Endothelial cell (in vitro differentiated cells): ENCODE measurements at regions not wholly inside any gene's neighbourhood (a gene's known extent, or its start where the extent isn't known, plus 50 kb on each side); places are given as distances from the start of the nearest gene placed in this dataset.

Experiments used
- DNase-seq: peaks from one replicate; pipeline ENCODE4 v3.0.0; 2021; ENCODE audit warnings: low spot score
- H3K27ac Mint-ChIP-seq: one replicate; pipeline ENCODE4 v1.8.0; 2021; ENCODE audit warnings: mixed read lengths, inconsistent platforms; ENCODE audit not compliant: unreplicated experiment
- H3K27me3 Mint-ChIP-seq: one replicate; pipeline ENCODE4 v1.8.0; 2021; ENCODE audit warnings: mild to moderate bottlenecking, moderate library complexity, mixed read lengths, inconsistent platforms; ENCODE audit not compliant: unreplicated experiment
- H3K36me3 Mint-ChIP-seq: one replicate; pipeline ENCODE4 v1.8.0; 2021; ENCODE audit warnings: mild to moderate bottlenecking, low read depth, mixed read lengths, inconsistent platforms; ENCODE audit not compliant: unreplicated experiment
- H3K4me1 Mint-ChIP-seq: one replicate; pipeline ENCODE4 v1.8.0; 2021; ENCODE audit warnings: mild to moderate bottlenecking, mixed read lengths, inconsistent platforms; ENCODE audit not compliant: unreplicated experiment
- H3K4me3 Mint-ChIP-seq: one replicate; pipeline ENCODE4 v1.8.0; 2021; ENCODE audit warnings: mild to moderate bottlenecking, mixed read lengths, inconsistent platforms; ENCODE audit not compliant: unreplicated experiment
- H3K9me3 Mint-ChIP-seq: one replicate; pipeline ENCODE4 v1.8.0; 2021; ENCODE audit warnings: mixed read lengths, inconsistent platforms; ENCODE audit not compliant: unreplicated experiment
- CTCF ChIP-seq: fragments of 200-600 bp; sonication (generic); IDR thresholded peaks from one replicate; pipeline ENCODE4 v1.5.0; 2021; ENCODE audit warnings: antibody characterized with exemption; ENCODE audit not compliant: unreplicated experiment

- no peak for DNase-seq
- H3K4me3 Mint-ChIP-seq = no peak overlapping the region
- H3K27ac Mint-ChIP-seq = no peak overlapping the region
- H3K36me3 Mint-ChIP-seq = no peaks in the 10 kb centered on the region
- H3K4me1 Mint-ChIP-seq = no peaks in the 10 kb centered on the region
- no peak for TF ChIP-seq CTCF
- H3K27me3 Mint-ChIP-seq = no peaks in the 10 kb centered on the region
- H3K9me3 Mint-ChIP-seq = no peaks in the 10 kb centered on the region
These were observed 285.1 kb upstream of the CDH11 start for GRCh38 chr16:65406933-65407332.

DNA sequence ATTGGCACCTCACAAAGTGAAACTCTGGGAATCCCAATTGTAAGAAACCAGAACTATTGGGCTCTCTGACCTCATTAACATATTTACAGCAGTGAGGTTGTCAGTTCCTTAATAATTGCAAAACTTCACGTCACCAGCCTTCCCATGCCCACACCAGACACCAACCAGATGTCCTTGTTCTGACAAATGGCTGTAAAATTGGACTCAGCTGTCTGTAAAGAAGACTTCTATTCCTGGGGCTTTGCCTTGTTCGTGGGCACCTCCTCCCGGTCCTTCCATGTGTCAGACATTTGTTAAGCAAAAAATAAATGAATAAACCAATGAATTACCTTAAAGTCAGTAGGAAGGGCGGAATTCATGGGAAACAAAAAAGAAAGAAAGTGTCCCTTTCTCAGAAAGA, 284.3 kb upstream of the CDH11 start:
- DNase-seq = no peak
- no peaks in the 10 kb centered on the region for H3K36me3 Mint-ChIP-seq
- no peak overlapping the region for H3K27ac Mint-ChIP-seq
- no peaks in the 10 kb centered on the region for H3K4me1 Mint-ChIP-seq
- no peak for TF ChIP-seq CTCF
- H3K4me3 Mint-ChIP-seq = no peak overlapping the region
- no peaks in the 10 kb centered on the region for H3K9me3 Mint-ChIP-seq
- no peaks in the 10 kb centered on the region for H3K27me3 Mint-ChIP-seq

DNA sequence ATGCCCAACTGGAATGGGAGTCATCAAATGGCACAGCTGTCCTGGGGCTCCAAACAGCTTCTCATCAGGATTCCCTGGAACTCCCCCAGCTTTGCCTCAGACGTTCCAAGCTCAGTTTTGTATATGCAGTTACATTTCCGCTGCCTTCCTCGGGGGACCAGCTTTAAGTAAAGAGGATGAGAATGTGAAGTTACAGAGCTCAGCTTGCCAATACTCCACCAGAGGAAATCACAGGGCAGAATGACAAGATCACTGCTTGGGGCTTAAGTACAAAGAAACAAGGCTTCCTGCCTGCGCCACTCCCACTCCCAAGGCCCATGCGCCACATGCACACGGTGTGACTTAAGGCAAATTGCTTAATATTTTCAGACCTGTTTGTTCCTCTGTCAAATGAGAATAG, 272.4 kb upstream of the CDH11 start:
- DNase-seq = no peak
- Mint-ChIP-seq H3K36me3 (no peaks in the 10 kb centered on the region), H3K9me3 (peaks cover 6% of the 10 kb centered on the region), H3K4me3 (no peak overlapping the region), H3K27me3 (peaks cover 2% of the 10 kb centered on the region), H3K4me1 (peaks cover 24% of the 10 kb centered on the region), H3K27ac (no peak overlapping the region)
- TF ChIP-seq CTCF = no peak

DNA sequence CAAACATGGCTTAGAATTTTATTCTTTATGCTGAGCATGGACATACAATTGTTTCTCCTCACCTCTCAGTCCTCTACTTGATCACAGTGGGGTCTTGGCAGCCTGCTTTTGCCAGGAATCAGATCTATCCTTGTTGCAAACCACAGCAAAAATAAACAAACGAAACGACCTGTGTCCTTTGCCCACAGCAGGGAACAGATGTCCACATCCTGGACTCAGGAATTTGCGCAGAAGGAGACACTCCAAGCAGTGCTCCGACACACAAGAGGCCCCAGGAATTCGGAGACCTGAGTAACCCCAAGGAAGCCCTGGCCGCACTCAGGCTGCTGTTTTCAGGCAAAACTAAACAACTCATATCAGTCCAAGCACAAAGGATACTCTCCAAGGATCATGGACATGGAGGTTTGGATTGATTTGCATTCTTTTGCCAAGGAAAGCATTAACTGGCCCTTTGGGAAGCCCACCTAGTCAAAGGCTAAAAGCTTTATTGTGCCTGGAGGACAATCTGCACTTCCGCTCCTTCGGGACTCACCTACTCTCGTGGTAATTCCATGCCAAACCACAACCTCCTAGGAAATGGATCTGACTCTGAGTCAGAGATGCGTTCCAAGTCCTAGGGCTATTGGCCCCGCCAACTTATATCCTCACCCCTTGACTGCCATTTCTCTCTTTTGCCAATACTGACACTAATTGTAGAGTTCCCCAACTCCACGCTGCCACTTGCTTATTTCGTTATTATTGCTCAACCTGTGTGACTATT, 271.1 kb upstream of the CDH11 start:
- H3K27me3 Mint-ChIP-seq = peaks cover 2% of the 10 kb centered on the region
- peaks cover 26% of the 10 kb centered on the region for H3K4me1 Mint-ChIP-seq
- peaks cover 17% of the 10 kb centered on the region for H3K9me3 Mint-ChIP-seq
- H3K4me3 Mint-ChIP-seq = no peak overlapping the region
- no peak for DNase-seq
- H3K27ac Mint-ChIP-seq = peak overlapping the region; percentile 96
- no peak for TF ChIP-seq CTCF
- H3K36me3 Mint-ChIP-seq = peaks cover 3% of the 10 kb centered on the region

DNA sequence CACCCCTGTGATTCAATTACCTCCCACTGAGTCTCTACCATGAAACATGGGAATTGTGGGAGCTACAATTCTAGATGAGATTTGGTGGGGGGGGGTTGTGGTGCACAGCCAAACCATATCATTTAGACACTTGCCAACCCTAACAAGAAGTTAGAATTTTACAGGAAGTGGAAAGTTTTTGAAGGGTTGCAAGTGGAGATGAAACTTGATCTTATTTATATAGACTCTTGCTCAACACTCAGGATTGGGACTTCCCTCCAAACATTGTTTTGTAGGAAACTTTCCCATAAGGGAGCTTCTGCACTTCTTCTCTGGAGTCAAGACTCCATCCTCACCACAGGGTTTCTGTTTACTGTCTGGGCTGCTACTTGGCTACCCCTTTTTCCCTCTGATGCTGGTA, 266.7 kb upstream of the CDH11 start:
- H3K27me3 Mint-ChIP-seq = no peaks in the 10 kb centered on the region
- peaks cover 24% of the 10 kb centered on the region for H3K4me1 Mint-ChIP-seq
- peaks cover 7% of the 10 kb centered on the region for H3K36me3 Mint-ChIP-seq
- H3K9me3 Mint-ChIP-seq = peaks cover 18% of the 10 kb centered on the region
- DNase-seq = no peak
- no peak overlapping the region for H3K4me3 Mint-ChIP-seq
- no peak overlapping the region for H3K27ac Mint-ChIP-seq
- no peak for TF ChIP-seq CTCF
